ENCODE measurements at regions not wholly inside any gene's neighbourhood (a gene's known extent, or its start where the extent isn't known, plus 50 kb on each side); places are given as distances from the start of the nearest gene placed in this dataset.

DNA sequence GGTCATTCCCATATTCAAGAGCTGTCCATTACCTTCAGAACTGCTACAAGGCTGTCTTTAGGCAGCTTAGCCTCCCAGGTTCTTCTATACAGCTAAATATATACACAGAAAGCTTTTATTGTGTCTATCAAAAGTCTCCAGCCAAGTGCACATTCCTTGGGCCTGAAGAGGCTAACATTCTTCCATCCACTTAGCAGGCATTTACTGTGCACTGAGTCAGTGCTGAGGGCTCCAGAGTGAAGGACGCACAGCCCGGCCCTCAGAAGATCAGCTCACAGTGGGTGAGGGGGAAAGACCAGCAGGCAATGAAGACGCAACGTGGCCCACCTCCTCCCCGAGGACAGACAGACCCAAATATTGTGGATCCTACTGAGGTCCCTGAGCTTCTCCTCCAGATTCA is 569.9 kb downstream of the CDH26 start:
- ATAC-seq (ENCODE audit: low FRiP score) (no peak), DNase-seq (ENCODE audit: low spot score) (no peak)
- TF ChIP-seq CTCF (IDR thresholded peaks at IDR 0.05), result no peak

- no peak for ATAC-seq (ENCODE audit: low FRiP score)
- no peak for TF ChIP-seq CTCF (IDR thresholded peaks at IDR 0.05)
Measured at GRCh38 chr20:60529149-60529548, 570.9 kb downstream of the CDH26 start.

DNA sequence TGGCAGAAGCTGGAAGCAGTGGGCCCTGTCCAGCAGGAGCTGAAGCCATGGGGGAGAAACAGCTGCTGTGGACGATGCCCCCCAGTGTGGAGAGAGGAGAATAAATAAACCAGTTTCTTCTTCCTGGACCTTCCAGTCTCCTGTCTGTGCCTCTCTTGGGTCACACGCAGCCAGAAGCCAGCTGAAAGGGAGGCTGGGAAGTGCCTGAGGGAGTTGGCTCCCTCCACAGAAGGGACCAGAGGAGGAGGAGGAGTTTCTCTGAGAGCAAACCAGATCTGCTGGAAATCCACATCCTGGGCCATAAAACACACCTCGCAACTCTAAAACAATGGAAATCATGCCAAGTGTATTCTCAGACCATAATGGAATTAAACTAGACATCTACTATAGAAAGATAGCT is 577.0 kb downstream of the CDH26 start:
- DNase-seq (ENCODE audit: low spot score) (no peak), ATAC-seq (ENCODE audit: low FRiP score) (no peak)
- no peak for TF ChIP-seq CTCF (IDR thresholded peaks at IDR 0.05)

More at GRCh38 chr20:60529149-60529548, 570.9 kb downstream of the CDH26 start:
- DNase-seq (ENCODE audit: low spot score), result no peak

- ATAC-seq (ENCODE audit: low FRiP score) (no peak), DNase-seq (ENCODE audit: low spot score) (no peak)
- TF ChIP-seq CTCF (IDR thresholded peaks at IDR 0.05), result no peak
Measured at GRCh38 chr20:60540591-60540990, 582.4 kb downstream of the CDH26 start.

DNA sequence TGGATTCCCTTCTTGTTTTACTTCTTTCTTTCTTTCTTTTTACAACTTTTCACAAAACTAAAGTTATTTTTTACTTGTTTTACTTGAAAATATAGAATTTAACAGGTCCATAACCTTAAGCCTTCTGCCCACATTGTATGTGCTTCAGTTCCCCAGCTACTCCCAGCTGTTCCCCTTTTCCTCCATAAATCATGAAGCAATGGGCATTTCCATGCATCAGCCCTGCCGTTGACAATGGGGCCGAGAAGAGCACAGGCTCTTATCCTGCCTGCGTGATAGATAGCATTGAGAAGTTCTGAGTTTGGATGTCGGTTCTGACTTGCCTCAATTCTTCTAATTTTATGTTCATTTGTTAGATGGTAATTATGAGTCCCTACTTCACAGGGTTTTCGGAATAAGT is 583.8 kb downstream of the CDH26 start:
- DNase-seq (ENCODE audit: low spot score) (no peak), ATAC-seq (ENCODE audit: low FRiP score) (no peak)
- TF ChIP-seq CTCF (IDR thresholded peaks at IDR 0.05), result no peak

GRCh38 chr20:60543598-60543997 is 585.4 kb downstream of the CDH26 start:
- ATAC-seq (ENCODE audit: low FRiP score), result no peak
- no peak for TF ChIP-seq CTCF (IDR thresholded peaks at IDR 0.05)
- no peak for DNase-seq (ENCODE audit: low spot score)

- no peak for ATAC-seq (ENCODE audit: low FRiP score)
- no peak for DNase-seq (ENCODE audit: low spot score)
- no peak for TF ChIP-seq CTCF (IDR thresholded peaks at IDR 0.05)
Measured at GRCh38 chr20:60553095-60553494, 594.9 kb downstream of the CDH26 start.
